GM12878 (cell line): ENCODE measurements at regions not wholly inside any gene's neighbourhood (a gene's known extent, or its start where the extent isn't known, plus 50 kb on each side); places are given as distances from the start of the nearest gene placed in this dataset.

Experiments used
- ATAC-seq: fragments of 200-7000 bp; cut with Tn5 transposase; 3 replicates; pipeline ENCODE4 v1.9.1; 2020; ENCODE audit warnings: mild to moderate bottlenecking, moderate library complexity
- BruUV-seq: library from RNA; stranded (reverse); fragments of 400-500 nt; replicated peaks from 2 replicates; lab custom pipeline; 2021; lab: Mats Ljungman, UMichigan
- CTCF ChIA-PET: fragments of 300-600 bp; sonication (Branson Sonifier 250); formaldehyde crosslinking; extraction: SDS; loops from one replicate; lab custom pipeline; 2021; ENCODE audit warnings: inconsistent platforms; lab: Yijun Ruan, JAX
- POLR2A ChIA-PET: fragments of 350-600 bp; formaldehyde crosslinking; extraction: SDS; loops from one replicate; lab custom pipeline; 2021; ENCODE audit warnings: inconsistent platforms; lab: Charles Lee
- RAD21 ChIA-PET: fragments of 300-600 bp; sonication (Branson Sonifier 250); formaldehyde crosslinking; loops from one replicate; lab custom pipeline; 2023; ENCODE audit warnings: antibody characterized with exemption; ENCODE audit not compliant: unreplicated experiment; lab: Charles Lee
- SMC1A ChIA-PET: fragments of 300-600 bp; sonication (Branson Sonifier 250); formaldehyde crosslinking; loops from one replicate; lab custom pipeline; 2023; ENCODE audit not compliant: unreplicated experiment, uncharacterized antibody; lab: Charles Lee
- DNase-seq: peaks from one replicate; pipeline ENCODE4 v3.0.0-alpha.2; 2011; ENCODE audit warnings: low read depth, low spot score
- FAIRE-seq: peaks from 3 replicates; lab custom pipeline; 2011; peaks lifted over from hg19 to GRCh38; lab: Jason Lieb, UNC
- H2AFZ ChIP-seq: 2 replicates; pipeline ENCODE4 v1.6.0; 2011; ENCODE audit warnings: low read depth, low read length, control low read depth; ENCODE audit not compliant: control insufficient read depth
- H3K27ac ChIP-seq: 2 replicates; pipeline ENCODE4 v1.5.1; 2011; ENCODE audit warnings: control low read depth; ENCODE audit not compliant: control insufficient read depth, insufficient read depth
- H3K27me3 ChIP-seq, 2 experiments: replicated peaks in 1 of 2; 2 replicates each; pipeline versions ENCODE4 v1.6.0 to v1.6.1; 2011; ENCODE audit warnings: low read length in 1 of 2; ENCODE audit not compliant: control insufficient read depth in 2 of 2, insufficient read depth in 2 of 2
- H3K36me3 ChIP-seq, 2 experiments: 2 replicates each; pipeline ENCODE4 v1.5.1; 2011; ENCODE audit warnings: low read length in 1 of 2; ENCODE audit not compliant: control insufficient read depth in 2 of 2, insufficient read depth in 2 of 2
- H3K4me1 ChIP-seq: 2 replicates; pipeline ENCODE4 v1.6.1; 2011; ENCODE audit warnings: mild to moderate bottlenecking, low read length, moderate library complexity, mixed read lengths; ENCODE audit not compliant: control insufficient read depth, insufficient read depth
- H3K4me2 ChIP-seq: 2 replicates; pipeline ENCODE4 v1.6.0; 2011; ENCODE audit warnings: control low read depth; ENCODE audit not compliant: control insufficient read depth, insufficient read depth
- H3K4me3 ChIP-seq: fragments of 200-600 bp; sonication (generic); 2 replicates; pipeline ENCODE4 v1.5.1; 2016
- H3K79me2 ChIP-seq: 2 replicates; pipeline ENCODE4 v1.6.0; 2011; ENCODE audit warnings: low read length; ENCODE audit not compliant: control insufficient read depth, insufficient read depth
- H3K9ac ChIP-seq: 2 replicates; pipeline ENCODE4 v1.8.0; 2011; ENCODE audit warnings: low read length, control low read depth, mixed read lengths; ENCODE audit not compliant: control insufficient read depth, insufficient read depth
- H3K9me3 ChIP-seq: replicated peaks from 3 replicates; pipeline ENCODE4 v1.5.1; 2011; ENCODE audit warnings: mild to moderate bottlenecking, low read length; ENCODE audit not compliant: control insufficient read depth, insufficient read depth
- H4K20me1 ChIP-seq: 2 replicates; pipeline ENCODE4 v1.6.0; 2011; ENCODE audit not compliant: control insufficient read depth, insufficient read depth
- ATF7 ChIP-seq: fragments of 450-650 bp; IDR thresholded peaks from 2 replicates; pipeline ENCODE4 v1.6.1; 2016; ENCODE audit warnings: low read depth, mild to moderate bottlenecking
- ESRRA ChIP-seq: IDR thresholded peaks from 2 replicates; pipeline ENCODE4 v1.6.1; 2012; ENCODE audit warnings: mild to moderate bottlenecking, low read length, improper control_type of control experiment
- EZH2 ChIP-seq: IDR thresholded peaks from 2 replicates; pipeline ENCODE4 v1.6.1; 2012; ENCODE audit warnings: low read depth, mild to moderate bottlenecking, control low read depth, inconsistent platforms, low read length, borderline replicate concordance; ENCODE audit not compliant: control insufficient read depth
- GATAD2B ChIP-seq: fragments of 450-650 bp; conservative IDR thresholded peaks from 2 replicates; pipeline ENCODE4 v1.6.1; 2017; ENCODE audit warnings: low read depth, mild to moderate bottlenecking, moderate library complexity
- HDAC6 ChIP-seq: fragments of 200-600 bp; sonication (generic); IDR thresholded peaks from one replicate; pipeline ENCODE4 v1.8.0; 2017; ENCODE audit warnings: antibody characterized with exemption; ENCODE audit not compliant: unreplicated experiment
- HSF1 ChIP-seq: fragments of 150-350 bp; IDR thresholded peaks from 2 replicates; pipeline ENCODE4 v1.6.1; 2014; ENCODE audit warnings: mild to moderate bottlenecking, low read depth, low read length
- NBN ChIP-seq: fragments of 450-650 bp; IDR thresholded peaks from 2 replicates; pipeline ENCODE4 v1.6.1; 2016
- NKRF ChIP-seq: fragments of 450-650 bp; conservative IDR thresholded peaks from 2 replicates; pipeline ENCODE4 v1.6.1; 2017; ENCODE audit warnings: mild to moderate bottlenecking, moderate library complexity
- POLR2A ChIP-seq: IDR thresholded peaks from 2 replicates; pipeline ENCODE4 v1.6.1; 2011; ENCODE audit warnings: low read depth, mild to moderate bottlenecking, low read length
- POLR2AphosphoS5 ChIP-seq: IDR thresholded peaks from 2 replicates; pipeline ENCODE4 v1.6.1; 2011; ENCODE audit warnings: mild to moderate bottlenecking, low read length, inconsistent platforms
- POU2F2 ChIP-seq: IDR thresholded peaks from 3 replicates; pipeline ENCODE4 v1.6.1; 2011; ENCODE audit warnings: low read depth, mild to moderate bottlenecking, low read length, borderline replicate concordance
- RELB ChIP-seq: fragments of 450-650 bp; IDR thresholded peaks from 2 replicates; pipeline ENCODE4 v1.6.1; 2017; ENCODE audit warnings: low read depth, mild to moderate bottlenecking, moderate library complexity
- RFX5 ChIP-seq: IDR thresholded peaks from 2 replicates; pipeline ENCODE4 v1.6.1; 2011; ENCODE audit warnings: low read depth, low read length, improper control_type of control experiment
- SKIL ChIP-seq: fragments of 450-650 bp; IDR thresholded peaks from 2 replicates; pipeline ENCODE4 v1.6.1; 2017; ENCODE audit warnings: mild to moderate bottlenecking, low read depth, inconsistent platforms; ENCODE audit not compliant: poor library complexity, severe bottlenecking
- SREBF1 ChIP-seq: IDR thresholded peaks from 2 replicates; pipeline ENCODE4 v1.6.1; 2012; ENCODE audit warnings: mild to moderate bottlenecking, low read length
- TAF1 ChIP-seq: IDR thresholded peaks from 2 replicates; pipeline ENCODE4 v1.6.1; 2011; ENCODE audit warnings: mild to moderate bottlenecking, low read depth, low read length, borderline replicate concordance
- TBL1XR1 ChIP-seq: IDR thresholded peaks from 2 replicates; pipeline ENCODE4 v1.6.1; 2012; ENCODE audit warnings: low read depth, low read length, improper control_type of control experiment
- WGBS: methylation state at CpG from one replicate; pipeline ENCODE4 v1.1.6; 2016; ENCODE audit warnings: low lambda C conversion rate; ENCODE audit not compliant: insufficient replicate concordance, insufficient coverage; ENCODE audit errors: missing lambda C conversion rate; 5-methylcytosine and 5-hydroxymethylcytosine counted together
- in situ Hi-C: fragments of 300-500 bp; cut with MboI; formaldehyde crosslinking; loops from 9 replicates; pipeline ENCODE4 v1.14.3; 2018; ENCODE audit warnings: mixed read lengths
- intact Hi-C: fragments of 100-400 bp; cut with micrococcal nuclease; formaldehyde crosslinking; loops from one replicate; pipeline ENCODE4 v1.14.2; 2022; ENCODE audit not compliant: unreplicated experiment
- TF ChIP-seq, protein P1 (sequence below): IDR thresholded peaks from 2 replicates; pipeline ENCODE4 v1.6.1; 2011; ENCODE audit warnings: low read depth, low read length, improper control_type of control experiment, borderline replicate concordance

GRCh38 chr14:71508901-71509300 lies 423.3 kb upstream of the RGS6 start:
- Histone ChIP-seq H2AFZ (no peak overlapping the region), H3K79me2 (peaks cover 22% of the 10 kb centered on the region), H3K9me3 (no peaks in the 10 kb centered on the region), H3K27me3 (no peaks in the 10 kb centered on the region), H3K4me3 (no peak overlapping the region), H3K4me2 (no peak overlapping the region), H3K4me1 (no peaks in the 10 kb centered on the region), H3K36me3 (peaks cover 2 to 10% of the 10 kb centered on the region in 2 experiments), H4K20me1 (no peaks in the 10 kb centered on the region), H3K9ac (no peak overlapping the region), H3K27ac (no peak overlapping the region)
- BruUV-seq = no TSS peak
- in situ Hi-C loops (no loop called here), intact Hi-C loops (no loop called here)
- ChIA-PET RAD21 (interaction anchor here (1.3 to 1.7 kb wide), 2 partner anchors 10 to 46 kb away, joined by 4 to 5 read pairs; no protein-coding TSS in a partner anchor), POLR2A (no interaction called here), CTCF (interaction anchor here (0.6 to 1.7 kb wide), 3 partner anchors 9 to 1860 kb away, joined by 3 to 4 read pairs (median 3); no protein-coding TSS in a partner anchor), SMC1A (interaction anchor here (0.6 to 2.1 kb wide), 11 partner anchors 10 to 247 kb away, joined by 3 to 6 read pairs (median 3); no protein-coding TSS in a partner anchor)
- WGBS = 98% methylated on average over 4 of the region's 4 CpGs
- DNase-seq (no peak), ATAC-seq (no peak), FAIRE-seq (no peak)
- TF ChIP-seq HSF1 (no peak), EZH2 (no peak), SREBF1 (no peak), ATF7 (no peak), HDAC6 (no peak), TBL1XR1 (no peak), POLR2A (no peak), GATAD2B (no peak), RFX5 (no peak), NKRF (no peak), RELB (no peak), POU2F2 (no peak), SKIL (no peak), NBN (no peak), ESRRA (no peak), POLR2AphosphoS5 (no peak), TAF1 (no peak)
- TF ChIP-seq, protein P1, sequence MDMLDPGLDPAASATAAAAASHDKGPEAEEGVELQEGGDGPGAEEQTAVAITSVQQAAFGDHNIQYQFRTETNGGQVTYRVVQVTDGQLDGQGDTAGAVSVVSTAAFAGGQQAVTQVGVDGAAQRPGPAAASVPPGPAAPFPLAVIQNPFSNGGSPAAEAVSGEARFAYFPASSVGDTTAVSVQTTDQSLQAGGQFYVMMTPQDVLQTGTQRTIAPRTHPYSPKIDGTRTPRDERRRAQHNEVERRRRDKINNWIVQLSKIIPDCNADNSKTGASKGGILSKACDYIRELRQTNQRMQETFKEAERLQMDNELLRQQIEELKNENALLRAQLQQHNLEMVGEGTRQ = no peak
